ENCODE measurements at regions not wholly inside any gene's neighbourhood (a gene's known extent, or its start where the extent isn't known, plus 50 kb on each side); places are given as distances from the start of the nearest gene placed in this dataset.

GRCh38 chr9:89664010-89664409 is 59.2 kb downstream of the GADD45G start:
- no peak for ATAC-seq
- no peak for DNase-seq
- Mint-ChIP-seq H3K27ac (no peak overlapping the region), H3K4me1 (ENCODE audit: low read depth) (peaks cover 20% of the 10 kb centered on the region), H3K36me3 (ENCODE audit: low read depth) (no peaks in the 10 kb centered on the region), H3K27me3 (ENCODE audit: low read depth) (peaks cover 12% of the 10 kb centered on the region), H3K4me3 (no peak overlapping the region), H3K9me3 (ENCODE audit: insufficient read depth) (no peaks in the 10 kb centered on the region)
- CTCF ChIA-PET = no interaction called here
- POLR2A ChIA-PET = no interaction called here

GRCh38 chr9:89664896-89665329 is 60.1 kb downstream of the GADD45G start:
- POLR2A ChIA-PET = no interaction called here
- Mint-ChIP-seq H3K9me3 (ENCODE audit: insufficient read depth) (no peaks in the 10 kb centered on the region), H3K4me1 (ENCODE audit: low read depth) (peaks cover 20% of the 10 kb centered on the region), H3K27ac (no peak overlapping the region), H3K4me3 (no peak overlapping the region), H3K27me3 (ENCODE audit: low read depth) (peaks cover 12% of the 10 kb centered on the region), H3K36me3 (ENCODE audit: low read depth) (no peaks in the 10 kb centered on the region)
- CTCF ChIA-PET = no interaction called here
- no peak for DNase-seq
- ATAC-seq = no peak

- H3K27me3 Mint-ChIP-seq (ENCODE audit: low read depth) = peaks cover 13% of the 10 kb centered on the region
- no peak overlapping the region for H3K4me3 Mint-ChIP-seq
- DNase-seq = no peak
- ATAC-seq = no peak
- H3K4me1 Mint-ChIP-seq (ENCODE audit: low read depth) = peaks cover 20% of the 10 kb centered on the region
- no peaks in the 10 kb centered on the region for H3K9me3 Mint-ChIP-seq (ENCODE audit: insufficient read depth)
- H3K36me3 Mint-ChIP-seq (ENCODE audit: low read depth) = peaks cover 2% of the 10 kb centered on the region
- POLR2A ChIA-PET = no interaction called here
- CTCF ChIA-PET = interaction anchor here (0.8 kb wide), 1 partner anchor 63 kb away, joined by 3 read pairs; no protein-coding TSS in a partner anchor
- no peak overlapping the region for H3K27ac Mint-ChIP-seq
Observed at GRCh38 chr9:89666364-89666763, 61.6 kb downstream of the GADD45G start.

GRCh38 chr9:89666950-89667349 is 62.1 kb downstream of the GADD45G start:
- H3K9me3 Mint-ChIP-seq (ENCODE audit: insufficient read depth) = no peaks in the 10 kb centered on the region
- no peak overlapping the region for H3K27ac Mint-ChIP-seq
- no peak overlapping the region for H3K4me3 Mint-ChIP-seq
- peaks cover 15% of the 10 kb centered on the region for H3K27me3 Mint-ChIP-seq (ENCODE audit: low read depth)
- DNase-seq (no peak), ATAC-seq (no peak)
- peaks cover 3% of the 10 kb centered on the region for H3K36me3 Mint-ChIP-seq (ENCODE audit: low read depth)
- ChIA-PET POLR2A (no interaction called here), CTCF (interaction anchor here (0.8 kb wide), 1 partner anchor 64 kb away, joined by 3 read pairs; no protein-coding TSS in a partner anchor)
- H3K4me1 Mint-ChIP-seq (ENCODE audit: low read depth) = peaks cover 20% of the 10 kb centered on the region

- H3K9me3 Mint-ChIP-seq (ENCODE audit: insufficient read depth) = no peaks in the 10 kb centered on the region
- H3K4me1 Mint-ChIP-seq (ENCODE audit: low read depth) = peaks cover 20% of the 10 kb centered on the region
- no peak overlapping the region for H3K4me3 Mint-ChIP-seq
- ATAC-seq = no peak
- CTCF ChIA-PET = no interaction called here
- no peak for DNase-seq
- H3K27me3 Mint-ChIP-seq (ENCODE audit: low read depth) = peaks cover 15% of the 10 kb centered on the region
- POLR2A ChIA-PET = interaction anchor here (0.6 kb wide), 1 partner anchor 222 kb away, joined by 3 read pairs; no protein-coding TSS in a partner anchor
- H3K36me3 Mint-ChIP-seq (ENCODE audit: low read depth) = peaks cover 3% of the 10 kb centered on the region
- H3K27ac Mint-ChIP-seq = no peak overlapping the region
Observed at GRCh38 chr9:89667726-89668125, 62.9 kb downstream of the GADD45G start.

- peaks cover 3% of the 10 kb centered on the region for H3K36me3 Mint-ChIP-seq (ENCODE audit: low read depth)
- peaks cover 15% of the 10 kb centered on the region for H3K4me1 Mint-ChIP-seq (ENCODE audit: low read depth)
- H3K4me3 Mint-ChIP-seq = no peak overlapping the region
- peaks cover 17% of the 10 kb centered on the region for H3K27me3 Mint-ChIP-seq (ENCODE audit: low read depth)
- no peak for ATAC-seq
- no peaks in the 10 kb centered on the region for H3K9me3 Mint-ChIP-seq (ENCODE audit: insufficient read depth)
- ChIA-PET CTCF (no interaction called here), POLR2A (interaction anchor here (0.6 kb wide), 1 partner anchor 221 kb away, joined by 3 read pairs; no protein-coding TSS in a partner anchor)
- DNase-seq = no peak
- no peak overlapping the region for H3K27ac Mint-ChIP-seq
Observed at GRCh38 chr9:89668216-89668865, 63.5 kb downstream of the GADD45G start.

- no peak for ATAC-seq
- no peaks in the 10 kb centered on the region for H3K9me3 Mint-ChIP-seq (ENCODE audit: insufficient read depth)
- H3K27ac Mint-ChIP-seq = no peak overlapping the region
- H3K27me3 Mint-ChIP-seq (ENCODE audit: low read depth) = peaks cover 17% of the 10 kb centered on the region
- no peak overlapping the region for H3K4me3 Mint-ChIP-seq
- peaks cover 10% of the 10 kb centered on the region for H3K4me1 Mint-ChIP-seq (ENCODE audit: low read depth)
- no peak for DNase-seq
- H3K36me3 Mint-ChIP-seq (ENCODE audit: low read depth) = peaks cover 3% of the 10 kb centered on the region
- CTCF ChIA-PET = no interaction called here
- POLR2A ChIA-PET = no interaction called here
Observed at GRCh38 chr9:89668866-89669246, 64.0 kb downstream of the GADD45G start.

GRCh38 chr9:89669361-89669842 is 64.6 kb downstream of the GADD45G start:
- Mint-ChIP-seq H3K4me3 (no peak overlapping the region), H3K36me3 (ENCODE audit: low read depth) (peaks cover 3% of the 10 kb centered on the region), H3K27ac (no peak overlapping the region), H3K27me3 (ENCODE audit: low read depth) (peaks cover 17% of the 10 kb centered on the region), H3K4me1 (ENCODE audit: low read depth) (peaks cover 8% of the 10 kb centered on the region), H3K9me3 (ENCODE audit: insufficient read depth) (no peaks in the 10 kb centered on the region)
- ChIA-PET CTCF (no interaction called here), POLR2A (no interaction called here)
- DNase-seq (no peak), ATAC-seq (no peak)

GRCh38 chr9:89670114-89670513 is 65.3 kb downstream of the GADD45G start:
- DNase-seq (no peak), ATAC-seq (no peak)
- Mint-ChIP-seq H3K27ac (no peak overlapping the region), H3K27me3 (ENCODE audit: low read depth) (peaks cover 17% of the 10 kb centered on the region), H3K4me3 (no peak overlapping the region), H3K9me3 (ENCODE audit: insufficient read depth) (no peaks in the 10 kb centered on the region), H3K36me3 (ENCODE audit: low read depth) (peaks cover 3% of the 10 kb centered on the region), H3K4me1 (ENCODE audit: low read depth) (peaks cover 8% of the 10 kb centered on the region)
- POLR2A ChIA-PET = no interaction called here
- CTCF ChIA-PET = no interaction called here

GRCh38 chr9:89670801-89671434 is 66.1 kb downstream of the GADD45G start:
- Mint-ChIP-seq H3K27me3 (ENCODE audit: low read depth) (peaks cover 15% of the 10 kb centered on the region), H3K4me3 (no peak overlapping the region), H3K9me3 (ENCODE audit: insufficient read depth) (no peaks in the 10 kb centered on the region), H3K4me1 (ENCODE audit: low read depth) (peaks cover 8% of the 10 kb centered on the region), H3K36me3 (ENCODE audit: low read depth) (peaks cover 3% of the 10 kb centered on the region), H3K27ac (no peak overlapping the region)
- ATAC-seq = no peak
- DNase-seq = no peak
- CTCF ChIA-PET = no interaction called here
- POLR2A ChIA-PET = no interaction called here

- DNase-seq = no peak
- Mint-ChIP-seq H3K4me3 (no peak overlapping the region), H3K4me1 (ENCODE audit: low read depth) (peaks cover 7% of the 10 kb centered on the region), H3K27ac (no peak overlapping the region), H3K36me3 (ENCODE audit: low read depth) (peaks cover 3% of the 10 kb centered on the region), H3K27me3 (ENCODE audit: low read depth) (peaks cover 9% of the 10 kb centered on the region), H3K9me3 (ENCODE audit: insufficient read depth) (no peaks in the 10 kb centered on the region)
- ATAC-seq = no peak
- ChIA-PET POLR2A (no interaction called here), CTCF (no interaction called here)
Observed at GRCh38 chr9:89674667-89675057, 69.8 kb downstream of the GADD45G start.

- Mint-ChIP-seq H3K36me3 (ENCODE audit: low read depth) (peaks cover 3% of the 10 kb centered on the region), H3K4me1 (ENCODE audit: low read depth) (peaks cover 9% of the 10 kb centered on the region), H3K9me3 (ENCODE audit: insufficient read depth) (no peaks in the 10 kb centered on the region), H3K27ac (no peak overlapping the region), H3K27me3 (ENCODE audit: low read depth) (peaks cover 9% of the 10 kb centered on the region), H3K4me3 (no peak overlapping the region)
- ChIA-PET POLR2A (no interaction called here), CTCF (no interaction called here)
- no peak for DNase-seq
- ATAC-seq = no peak
Observed at GRCh38 chr9:89675058-89675742, 70.4 kb downstream of the GADD45G start.

Data from activated CD8-positive, alpha-beta T cell treated with anti-CD3 and anti-CD28 coated beads, Interleukin-2, amount 10 ng/mL, durations not matched to agents 7 days and 5 days (primary cell).